ENCODE measurements at regions not wholly inside any gene's neighbourhood (a gene's known extent, or its start where the extent isn't known, plus 50 kb on each side); places are given as distances from the start of the nearest gene placed in this dataset.

DNA sequence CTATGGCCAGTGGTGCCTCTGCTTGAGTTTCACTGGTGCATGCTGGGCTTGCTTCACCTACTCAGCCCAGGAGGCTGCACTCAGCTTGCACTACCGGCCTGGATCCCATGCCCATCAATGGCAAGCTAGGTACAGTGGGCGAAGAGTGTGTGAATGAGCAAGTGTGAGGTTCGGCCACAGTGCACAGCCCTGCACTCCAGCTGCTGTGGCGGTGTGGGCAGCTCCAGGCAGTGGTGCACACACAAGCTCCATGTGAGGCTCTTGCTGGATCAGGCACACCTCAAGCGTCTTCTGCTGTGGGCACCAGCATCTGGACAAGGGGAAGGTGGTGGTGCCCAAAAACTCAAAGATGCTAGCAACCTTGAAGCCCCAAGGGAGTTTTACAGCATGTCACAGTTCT, 820.9 kb upstream of the LCORL start:
- H3K9me3 ChIP-seq (ENCODE audit: control insufficient read depth, insufficient read depth, low read length) = peaks cover 3% of the 10 kb centered on the region; the same call in 1 of the 2 replicates
- no peaks in the 10 kb centered on the region for H3K27me3 ChIP-seq (ENCODE audit: control insufficient read depth, low read length)
- H3K4me3 ChIP-seq (ENCODE audit: low read length) = no peak overlapping the region
- H3K27ac ChIP-seq (ENCODE audit: low read depth, low read length) = no peak overlapping the region
- H3K79me2 ChIP-seq (ENCODE audit: control insufficient read depth, low read length) = no peaks in the 10 kb centered on the region
- H3K36me3 ChIP-seq (ENCODE audit: control insufficient read depth, low read length) = no peaks in the 10 kb centered on the region
- no peaks in the 10 kb centered on the region for H3K4me1 ChIP-seq (ENCODE audit: control insufficient read depth, low read length)
- H3K4me2 ChIP-seq (ENCODE audit: low read length) = no peak overlapping the region
- no peaks in the 10 kb centered on the region for H3F3A ChIP-seq (ENCODE audit: control insufficient read depth, insufficient read depth)
- TF ChIP-seq, protein P1, sequence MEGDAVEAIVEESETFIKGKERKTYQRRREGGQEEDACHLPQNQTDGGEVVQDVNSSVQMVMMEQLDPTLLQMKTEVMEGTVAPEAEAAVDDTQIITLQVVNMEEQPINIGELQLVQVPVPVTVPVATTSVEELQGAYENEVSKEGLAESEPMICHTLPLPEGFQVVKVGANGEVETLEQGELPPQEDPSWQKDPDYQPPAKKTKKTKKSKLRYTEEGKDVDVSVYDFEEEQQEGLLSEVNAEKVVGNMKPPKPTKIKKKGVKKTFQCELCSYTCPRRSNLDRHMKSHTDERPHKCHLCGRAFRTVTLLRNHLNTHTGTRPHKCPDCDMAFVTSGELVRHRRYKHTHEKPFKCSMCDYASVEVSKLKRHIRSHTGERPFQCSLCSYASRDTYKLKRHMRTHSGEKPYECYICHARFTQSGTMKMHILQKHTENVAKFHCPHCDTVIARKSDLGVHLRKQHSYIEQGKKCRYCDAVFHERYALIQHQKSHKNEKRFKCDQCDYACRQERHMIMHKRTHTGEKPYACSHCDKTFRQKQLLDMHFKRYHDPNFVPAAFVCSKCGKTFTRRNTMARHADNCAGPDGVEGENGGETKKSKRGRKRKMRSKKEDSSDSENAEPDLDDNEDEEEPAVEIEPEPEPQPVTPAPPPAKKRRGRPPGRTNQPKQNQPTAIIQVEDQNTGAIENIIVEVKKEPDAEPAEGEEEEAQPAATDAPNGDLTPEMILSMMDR (IDR thresholded peaks at IDR 0.05; ENCODE audit: low read depth, low read length, poor library complexity, severe bottlenecking) = no peak
- TF ChIP-seq EZH2phosphoT487 (IDR thresholded peaks at IDR 0.05; ENCODE audit: borderline replicate concordance, low read length) = no peak
- H4K20me1 ChIP-seq (ENCODE audit: control insufficient read depth, insufficient read depth, low read depth, low read length) = no peaks in the 10 kb centered on the region
- no peaks in the 10 kb centered on the region for H3K9me2 ChIP-seq (replicated peaks; ENCODE audit: control insufficient read depth, low read length)

DNA sequence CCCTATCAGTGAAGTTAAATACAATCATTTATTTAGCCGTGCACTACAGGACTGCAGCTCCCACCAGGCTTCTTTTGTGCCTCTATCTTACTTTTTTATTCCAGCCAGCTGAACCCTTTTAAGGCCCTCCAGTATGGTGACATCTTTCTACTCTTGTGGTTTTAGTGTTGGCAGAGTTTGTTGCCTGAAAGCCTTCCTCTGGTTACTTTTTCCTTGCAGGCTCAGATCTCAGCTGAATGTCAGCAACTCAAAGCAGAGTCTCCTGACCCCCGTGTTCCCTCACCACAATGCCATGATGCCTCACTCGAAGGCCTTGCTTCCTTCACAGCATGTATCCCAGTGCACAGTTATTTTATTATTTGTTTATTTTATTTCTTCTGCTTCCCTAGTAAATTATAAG, 818.9 kb upstream of the LCORL start:
- peaks cover 3% of the 10 kb centered on the region; the same call in 1 of the 2 replicates for H3K9me3 ChIP-seq (ENCODE audit: control insufficient read depth, insufficient read depth, low read length)
- H3K36me3 ChIP-seq (ENCODE audit: control insufficient read depth, low read length) = no peaks in the 10 kb centered on the region
- no peaks in the 10 kb centered on the region for H3K4me1 ChIP-seq (ENCODE audit: control insufficient read depth, low read length)
- H4K20me1 ChIP-seq (ENCODE audit: control insufficient read depth, insufficient read depth, low read depth, low read length) = no peaks in the 10 kb centered on the region
- H3K27ac ChIP-seq (ENCODE audit: low read depth, low read length) = no peak overlapping the region
- no peak overlapping the region for H3K4me3 ChIP-seq (ENCODE audit: low read length)
- no peaks in the 10 kb centered on the region for H3K9me2 ChIP-seq (replicated peaks; ENCODE audit: control insufficient read depth, low read length)
- H3F3A ChIP-seq (ENCODE audit: control insufficient read depth, insufficient read depth) = no peaks in the 10 kb centered on the region
- no peaks in the 10 kb centered on the region for H3K27me3 ChIP-seq (ENCODE audit: control insufficient read depth, low read length)
- no peak for TF ChIP-seq EZH2phosphoT487 (IDR thresholded peaks at IDR 0.05; ENCODE audit: borderline replicate concordance, low read length)
- TF ChIP-seq, protein P1 (IDR thresholded peaks at IDR 0.05; ENCODE audit: low read depth, low read length, poor library complexity, severe bottlenecking) = no peak
- no peak overlapping the region for H3K4me2 ChIP-seq (ENCODE audit: low read length)
- H3K79me2 ChIP-seq (ENCODE audit: control insufficient read depth, low read length) = no peaks in the 10 kb centered on the region

DNA sequence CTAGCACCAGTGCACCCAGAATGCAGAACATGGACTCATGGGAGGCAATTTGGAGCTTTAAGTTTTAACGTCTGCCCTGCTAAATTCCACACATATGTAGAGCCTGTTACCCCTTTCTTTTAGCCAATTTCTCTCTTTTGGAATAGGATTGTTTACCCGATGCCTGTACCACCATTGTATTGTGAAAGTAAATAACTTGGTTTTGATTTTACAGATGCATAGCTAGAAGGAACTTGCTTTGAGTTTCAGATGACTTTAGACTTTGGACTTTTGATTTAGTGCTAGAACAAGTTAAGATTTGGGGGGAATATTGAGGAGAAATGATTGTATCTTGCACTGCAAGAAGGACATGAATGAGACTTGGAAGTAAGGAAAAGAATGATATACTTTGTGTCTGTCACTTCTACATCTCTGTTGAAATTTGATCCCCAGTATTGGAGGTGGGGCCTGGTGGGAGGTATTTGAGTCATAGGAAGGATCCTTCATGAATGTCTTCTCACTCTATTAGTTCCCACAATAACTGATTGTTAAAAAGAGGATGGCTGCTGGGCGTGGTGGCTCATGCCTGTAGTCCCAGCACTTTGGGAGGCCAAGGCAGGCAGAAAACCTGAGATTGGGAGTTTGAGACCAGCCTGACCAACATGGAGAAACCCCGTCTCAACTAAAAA, 794.8 kb upstream of the LCORL start:
- Histone ChIP-seq H4K20me1 (ENCODE audit: control insufficient read depth, insufficient read depth, low read depth, low read length) (no peaks in the 10 kb centered on the region), H3K27me3 (ENCODE audit: control insufficient read depth, low read length) (no peaks in the 10 kb centered on the region), H3K27ac (ENCODE audit: low read depth, low read length) (no peak overlapping the region), H3K79me2 (ENCODE audit: control insufficient read depth, low read length) (no peaks in the 10 kb centered on the region), H3K4me1 (ENCODE audit: control insufficient read depth, low read length) (no peaks in the 10 kb centered on the region), H3K9me3 (ENCODE audit: control insufficient read depth, insufficient read depth, low read length) (no peaks in the 10 kb centered on the region), H3K4me3 (ENCODE audit: low read length) (no peak overlapping the region), H3F3A (ENCODE audit: control insufficient read depth, insufficient read depth) (no peaks in the 10 kb centered on the region), H3K4me2 (ENCODE audit: low read length) (no peak overlapping the region), H3K36me3 (ENCODE audit: control insufficient read depth, low read length) (no peaks in the 10 kb centered on the region), H3K9me2 (replicated peaks; ENCODE audit: control insufficient read depth, low read length) (no peaks in the 10 kb centered on the region)
- TF ChIP-seq, protein P1 (IDR thresholded peaks at IDR 0.05; ENCODE audit: low read depth, low read length, poor library complexity, severe bottlenecking) = no peak
- TF ChIP-seq EZH2phosphoT487 (IDR thresholded peaks at IDR 0.05; ENCODE audit: borderline replicate concordance, low read length) = no peak

All from DOHH2 (cell line).